AG09319 (cell line): ENCODE measurements at regions not wholly inside any gene's neighbourhood (a gene's known extent, or its start where the extent isn't known, plus 50 kb on each side); places are given as distances from the start of the nearest gene placed in this dataset.
"Not testable (repeated sequence)": the region's sequence is repeated elsewhere in the genome, so short reads cannot be mapped to it uniquely, and the experiment has no call there.

ENCODE experiments used
- DNase-seq: peaks from one replicate; pipeline ENCODE4 v3.0.0-alpha.2; 2010; ENCODE audit warnings: low read depth; ENCODE audit errors: extremely low read depth
- TF ChIP-seq, protein P1 (sequence below): IDR thresholded peaks from 2 replicates; pipeline ENCODE4 v1.5.1; 2011; ENCODE audit warnings: low read depth, mild to moderate bottlenecking, inconsistent platforms, low read length, moderate library complexity

GRCh38 chr14:25699981-25700380 lies 650.0 kb upstream of the STXBP6 start:
- DNase-seq, result no peak
- TF ChIP-seq, protein P1, sequence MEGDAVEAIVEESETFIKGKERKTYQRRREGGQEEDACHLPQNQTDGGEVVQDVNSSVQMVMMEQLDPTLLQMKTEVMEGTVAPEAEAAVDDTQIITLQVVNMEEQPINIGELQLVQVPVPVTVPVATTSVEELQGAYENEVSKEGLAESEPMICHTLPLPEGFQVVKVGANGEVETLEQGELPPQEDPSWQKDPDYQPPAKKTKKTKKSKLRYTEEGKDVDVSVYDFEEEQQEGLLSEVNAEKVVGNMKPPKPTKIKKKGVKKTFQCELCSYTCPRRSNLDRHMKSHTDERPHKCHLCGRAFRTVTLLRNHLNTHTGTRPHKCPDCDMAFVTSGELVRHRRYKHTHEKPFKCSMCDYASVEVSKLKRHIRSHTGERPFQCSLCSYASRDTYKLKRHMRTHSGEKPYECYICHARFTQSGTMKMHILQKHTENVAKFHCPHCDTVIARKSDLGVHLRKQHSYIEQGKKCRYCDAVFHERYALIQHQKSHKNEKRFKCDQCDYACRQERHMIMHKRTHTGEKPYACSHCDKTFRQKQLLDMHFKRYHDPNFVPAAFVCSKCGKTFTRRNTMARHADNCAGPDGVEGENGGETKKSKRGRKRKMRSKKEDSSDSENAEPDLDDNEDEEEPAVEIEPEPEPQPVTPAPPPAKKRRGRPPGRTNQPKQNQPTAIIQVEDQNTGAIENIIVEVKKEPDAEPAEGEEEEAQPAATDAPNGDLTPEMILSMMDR, result no peak

GRCh38 chr14:25698111-25698510 lies 648.2 kb upstream of the STXBP6 start:
- no peak for DNase-seq
- TF ChIP-seq, protein P1, result no peak

- TF ChIP-seq, protein P1, result no peak
- DNase-seq, result no peak
These were observed 646.2 kb upstream of the STXBP6 start for GRCh38 chr14:25696176-25696575.

GRCh38 chr14:25685004-25685403 lies 635.1 kb upstream of the STXBP6 start:
- TF ChIP-seq, protein P1, result no peak
- DNase-seq, result no peak

DNA sequence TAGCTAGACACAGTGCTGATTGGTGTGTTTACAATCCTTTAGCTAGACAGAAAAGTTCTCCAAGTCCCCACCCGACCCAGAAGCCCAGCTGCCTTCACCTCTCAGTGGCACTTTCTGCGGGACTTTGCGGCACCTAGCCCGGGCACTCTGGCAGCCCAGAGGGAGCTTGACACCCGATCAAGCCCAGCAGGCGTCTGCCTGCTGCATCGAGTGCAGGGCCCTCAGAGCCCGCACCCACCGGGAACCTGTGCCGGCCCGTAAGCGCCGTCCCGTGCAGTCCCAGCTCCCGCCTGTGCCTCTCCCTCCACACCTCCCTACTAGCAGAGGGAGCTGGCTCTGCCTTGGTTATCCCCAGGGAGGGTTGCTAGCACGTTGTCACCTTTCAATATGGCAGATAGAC lies 631.0 kb upstream of the STXBP6 start:
- TF ChIP-seq, protein P1, result no peak
- no peak for DNase-seq

DNA sequence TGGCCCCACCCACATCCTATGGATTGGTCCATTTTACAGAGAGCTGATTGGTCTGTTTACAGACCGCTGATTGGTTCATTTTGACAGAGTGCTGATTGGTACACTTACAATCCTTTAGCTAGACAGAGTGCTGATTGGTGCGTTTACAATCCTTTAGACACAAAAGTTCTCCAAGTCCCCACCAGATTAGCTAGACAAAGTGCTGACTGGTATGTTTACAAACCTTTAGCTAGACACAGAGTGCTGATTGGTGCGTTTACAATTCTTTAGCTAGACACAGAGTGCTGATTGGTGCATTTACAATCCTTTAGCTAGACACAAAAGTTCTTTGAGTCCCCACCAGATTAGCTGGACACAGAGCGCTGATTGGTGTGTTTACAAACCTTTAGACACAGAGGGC lies 630.6 kb upstream of the STXBP6 start:
- DNase-seq, result not testable (repeated sequence)

- TF ChIP-seq, protein P1, result no peak
- no peak for DNase-seq
These were observed 627.2 kb upstream of the STXBP6 start for GRCh38 chr14:25677111-25677510.

DNA sequence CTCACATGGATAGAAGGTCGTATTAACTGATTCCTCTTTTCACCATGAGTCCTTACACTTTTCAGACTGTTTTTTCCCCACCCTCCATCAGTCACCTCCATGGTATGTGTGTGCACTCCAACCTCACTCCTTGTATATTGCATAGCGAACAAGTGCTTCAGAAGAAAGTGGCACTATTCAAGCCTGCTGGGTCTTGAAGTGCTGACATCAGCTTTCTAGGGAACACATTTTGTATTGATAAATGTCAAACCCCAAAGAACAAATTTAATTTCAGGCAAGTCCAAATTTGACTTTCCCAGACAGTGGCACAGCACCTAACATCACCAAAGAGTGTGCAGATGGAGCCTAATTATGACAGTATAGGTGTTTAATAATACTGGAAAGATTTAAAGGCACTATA lies 617.4 kb upstream of the STXBP6 start:
- DNase-seq, result no peak
- TF ChIP-seq, protein P1, result no peak
